ENCODE measurements at regions not wholly inside any gene's neighbourhood (a gene's known extent, or its start where the extent isn't known, plus 50 kb on each side); places are given as distances from the start of the nearest gene placed in this dataset.

GRCh38 chr18:51862051-51862715 lies 477.8 kb upstream of the DCC start:
- DNase-seq: no peak

GRCh38 chr18:51864219-51864965 lies 475.6 kb upstream of the DCC start:
- no peak for DNase-seq

- DNase-seq: no peak
Observed at GRCh38 chr18:51865538-51865937, 474.5 kb upstream of the DCC start.

- DNase-seq: no peak
Observed at GRCh38 chr18:51867767-51868166, 472.2 kb upstream of the DCC start.

- no peak for DNase-seq
Observed at GRCh38 chr18:51878724-51879123, 461.3 kb upstream of the DCC start.

- no peak for DNase-seq
Observed at GRCh38 chr18:51879329-51879728, 460.7 kb upstream of the DCC start.

GRCh38 chr18:51881394-51881793 lies 458.6 kb upstream of the DCC start:
- no peak for DNase-seq

- DNase-seq: no peak
Observed at GRCh38 chr18:51884039-51884438, 456.0 kb upstream of the DCC start.

- no peak for DNase-seq
Observed at GRCh38 chr18:51890762-51891161, 449.2 kb upstream of the DCC start.

- no peak for DNase-seq
Observed at GRCh38 chr18:51891876-51892275, 448.1 kb upstream of the DCC start.

- no peak for DNase-seq
Observed at GRCh38 chr18:51897884-51898283, 442.1 kb upstream of the DCC start.

GRCh38 chr18:51907687-51908597 lies 432.1 kb upstream of the DCC start:
- DNase-seq: no peak

GRCh38 chr18:51908598-51908944 lies 431.4 kb upstream of the DCC start:
- no peak for DNase-seq

GRCh38 chr18:51911584-51911983 lies 428.4 kb upstream of the DCC start:
- no peak for DNase-seq

GRCh38 chr18:51912381-51912780 lies 427.6 kb upstream of the DCC start:
- DNase-seq: no peak

GRCh38 chr18:51915176-51915575 lies 424.8 kb upstream of the DCC start:
- no peak for DNase-seq

GRCh38 chr18:51921862-51922261 lies 418.1 kb upstream of the DCC start:
- no peak for DNase-seq

GRCh38 chr18:51933903-51934302 lies 406.1 kb upstream of the DCC start:
- no peak for DNase-seq

GRCh38 chr18:51936115-51936514 lies 403.9 kb upstream of the DCC start:
- DNase-seq: no peak

- no peak for DNase-seq
Observed at GRCh38 chr18:51941999-51942398, 398.0 kb upstream of the DCC start.

- no peak for DNase-seq
Observed at GRCh38 chr18:51943281-51943680, 396.7 kb upstream of the DCC start.

GRCh38 chr18:51946946-51947345 lies 393.1 kb upstream of the DCC start:
- DNase-seq: no peak

GRCh38 chr18:51952844-51953243 lies 387.2 kb upstream of the DCC start:
- DNase-seq: no peak

GRCh38 chr18:51953521-51953920 lies 386.5 kb upstream of the DCC start:
- no peak for DNase-seq
